HEK293T (cell line): ENCODE measurements at regions not wholly inside any gene's neighbourhood (a gene's known extent, or its start where the extent isn't known, plus 50 kb on each side); places are given as distances from the start of the nearest gene placed in this dataset.

Experiments used
- ARNT ChIP-seq: fragments of 450-650 bp; IDR thresholded peaks from 2 replicates; pipeline ENCODE4 v1.6.1; 2017; ENCODE audit warnings: mild to moderate bottlenecking
- BHLHE40 ChIP-seq: fragments of 450-650 bp; IDR thresholded peaks from 2 replicates; pipeline ENCODE4 v1.6.1; 2016; ENCODE audit warnings: mild to moderate bottlenecking, moderate library complexity, borderline replicate concordance
- ELF4 ChIP-seq: fragments of 450-650 bp; IDR thresholded peaks from 2 replicates; pipeline ENCODE4 v1.6.1; 2017; ENCODE audit warnings: antibody characterized with exemption
- FOXA1 ChIP-seq: fragments of 450-650 bp; IDR thresholded peaks from 2 replicates; pipeline ENCODE4 v1.6.1; 2016; ENCODE audit warnings: mild to moderate bottlenecking
- FOXM1 ChIP-seq: fragments of 450-650 bp; IDR thresholded peaks from 2 replicates; pipeline ENCODE4 v1.6.1; 2017; ENCODE audit warnings: mild to moderate bottlenecking, borderline replicate concordance
- HDGF ChIP-seq: fragments of 450-650 bp; IDR thresholded peaks from 2 replicates; pipeline ENCODE4 v1.6.1; 2017; ENCODE audit warnings: antibody characterized with exemption, borderline replicate concordance
- L3MBTL2 ChIP-seq: fragments of 450-650 bp; conservative IDR thresholded peaks from 2 replicates; pipeline ENCODE4 v1.6.1; 2016; ENCODE audit warnings: mild to moderate bottlenecking
- LEF1 ChIP-seq: fragments of 450-650 bp; IDR thresholded peaks from 2 replicates; pipeline ENCODE4 v1.6.1; 2017; ENCODE audit warnings: mild to moderate bottlenecking, borderline replicate concordance
- NFRKB ChIP-seq: fragments of 450-650 bp; IDR thresholded peaks from 2 replicates; pipeline ENCODE4 v1.6.1; 2016; ENCODE audit warnings: mild to moderate bottlenecking, moderate library complexity
- PKNOX1 ChIP-seq: fragments of 450-650 bp; IDR thresholded peaks from 2 replicates; pipeline ENCODE4 v1.6.1; 2016
- SP1 ChIP-seq: fragments of 450-650 bp; IDR thresholded peaks from 2 replicates; pipeline ENCODE4 v1.6.1; 2017
- TARDBP ChIP-seq: fragments of 450-650 bp; IDR thresholded peaks from 2 replicates; pipeline ENCODE4 v1.6.1; 2016
- ZNF384 ChIP-seq: fragments of 450-650 bp; IDR thresholded peaks from 2 replicates; pipeline ENCODE4 v1.6.1; 2016

DNA sequence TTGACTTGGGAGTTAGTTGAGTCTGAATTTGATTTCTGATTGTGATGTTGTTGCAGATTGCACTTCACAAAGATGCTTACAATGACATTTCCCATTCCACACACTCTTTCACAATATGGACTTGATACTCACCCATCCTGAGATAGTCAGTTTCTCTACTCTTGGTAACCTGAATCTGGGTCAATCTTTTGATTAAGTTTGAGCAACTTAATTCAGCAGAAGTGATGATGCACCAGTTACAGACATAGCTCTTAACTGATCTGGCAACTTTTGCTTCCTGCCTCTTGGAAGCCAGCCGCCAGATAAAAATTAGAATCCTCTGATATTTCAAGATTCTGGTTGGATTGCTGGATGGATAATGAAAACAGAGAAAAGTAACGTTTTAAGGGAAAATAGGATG, 79.7 kb upstream of the OSMR start:
- TF ChIP-seq TARDBP = no peak
- no peak for TF ChIP-seq SP1
- no peak for TF ChIP-seq ZNF384
- no peak for TF ChIP-seq FOXM1
- no peak for TF ChIP-seq LEF1
- no peak for TF ChIP-seq L3MBTL2
- no peak for TF ChIP-seq HDGF
- no peak for TF ChIP-seq BHLHE40
- TF ChIP-seq FOXA1 = no peak
- no peak for TF ChIP-seq ARNT
- TF ChIP-seq NFRKB = no peak
- no peak for TF ChIP-seq PKNOX1
- TF ChIP-seq ELF4 = no peak
